ENCODE measurements at regions not wholly inside any gene's neighbourhood (a gene's known extent, or its start where the extent isn't known, plus 50 kb on each side); places are given as distances from the start of the nearest gene placed in this dataset.

DNA sequence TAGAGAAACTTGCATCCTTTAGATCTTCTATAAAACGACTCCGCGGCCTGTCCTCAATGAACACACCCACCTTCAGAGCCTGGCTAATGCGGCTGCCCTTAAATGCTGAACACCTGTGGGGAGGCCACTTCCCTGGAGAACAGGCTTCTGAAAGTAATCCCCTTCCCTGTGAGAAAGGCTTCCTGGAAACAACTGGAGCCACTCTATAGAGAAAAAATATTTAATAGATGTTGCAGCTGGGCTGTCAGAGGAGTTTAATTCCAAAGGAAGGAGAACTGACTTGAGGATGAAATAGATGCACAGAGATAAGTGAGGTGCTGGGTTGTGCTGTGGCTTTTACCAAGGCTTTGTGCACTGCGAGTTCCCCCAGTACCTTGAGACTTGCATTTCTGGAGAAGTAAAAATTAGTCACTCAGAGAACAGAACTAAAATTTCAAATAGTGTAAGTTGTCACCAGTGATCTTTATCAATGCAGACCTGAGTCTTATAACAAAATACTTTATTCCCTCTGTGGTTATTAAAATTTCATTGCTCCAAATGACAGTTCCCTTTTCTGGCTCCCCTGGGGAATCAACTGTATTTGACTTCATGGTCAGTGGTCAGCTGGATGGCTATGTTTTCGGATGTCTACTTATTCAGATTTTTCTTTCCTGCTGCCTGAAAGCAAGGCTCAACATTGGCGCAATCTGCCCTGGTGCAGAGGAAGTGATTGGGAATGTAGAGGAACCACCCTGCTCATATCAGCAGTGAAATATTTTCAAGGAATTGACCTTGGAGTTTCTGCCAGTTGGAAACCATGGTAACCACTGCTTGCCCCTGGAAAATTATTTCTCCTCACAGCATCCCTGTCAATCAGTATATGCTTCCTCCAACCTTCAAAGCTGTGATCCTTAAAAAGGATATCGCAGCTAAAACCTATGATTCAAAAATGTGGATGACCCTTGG lies 238.8 kb downstream of the SMARCA2 start:
- TF ChIP-seq, protein P1, sequence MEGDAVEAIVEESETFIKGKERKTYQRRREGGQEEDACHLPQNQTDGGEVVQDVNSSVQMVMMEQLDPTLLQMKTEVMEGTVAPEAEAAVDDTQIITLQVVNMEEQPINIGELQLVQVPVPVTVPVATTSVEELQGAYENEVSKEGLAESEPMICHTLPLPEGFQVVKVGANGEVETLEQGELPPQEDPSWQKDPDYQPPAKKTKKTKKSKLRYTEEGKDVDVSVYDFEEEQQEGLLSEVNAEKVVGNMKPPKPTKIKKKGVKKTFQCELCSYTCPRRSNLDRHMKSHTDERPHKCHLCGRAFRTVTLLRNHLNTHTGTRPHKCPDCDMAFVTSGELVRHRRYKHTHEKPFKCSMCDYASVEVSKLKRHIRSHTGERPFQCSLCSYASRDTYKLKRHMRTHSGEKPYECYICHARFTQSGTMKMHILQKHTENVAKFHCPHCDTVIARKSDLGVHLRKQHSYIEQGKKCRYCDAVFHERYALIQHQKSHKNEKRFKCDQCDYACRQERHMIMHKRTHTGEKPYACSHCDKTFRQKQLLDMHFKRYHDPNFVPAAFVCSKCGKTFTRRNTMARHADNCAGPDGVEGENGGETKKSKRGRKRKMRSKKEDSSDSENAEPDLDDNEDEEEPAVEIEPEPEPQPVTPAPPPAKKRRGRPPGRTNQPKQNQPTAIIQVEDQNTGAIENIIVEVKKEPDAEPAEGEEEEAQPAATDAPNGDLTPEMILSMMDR (IDR thresholded peaks at IDR 0.05) = no peak
- H3K4me3 Mint-ChIP-seq = no peak overlapping the region
- H3K36me3 Mint-ChIP-seq (ENCODE audit: low read depth) = no peaks in the 10 kb centered on the region
- H3K4me1 Mint-ChIP-seq (ENCODE audit: low read depth) = no peaks in the 10 kb centered on the region
- CTCF ChIA-PET = no interaction called here
- Histone ChIP-seq H3K4me3 (ENCODE audit: low read length) (no peak overlapping the region), H3K36me3 (ENCODE audit: insufficient read depth, low read length) (no peaks in the 10 kb centered on the region), H3K27ac (ENCODE audit: low read depth in 1 of 2, low read length in 2 of 2) (no peak overlapping the region), H3K27me3 (ENCODE audit: control insufficient read depth in 1 of 2, insufficient read depth in 2 of 2, low read length in 2 of 2) (no peaks in the 10 kb centered on the region), H3K4me1 (ENCODE audit: insufficient read depth, low read length) (no peaks in the 10 kb centered on the region), H3K9me3 (ENCODE audit: control insufficient read depth in 1 of 2, insufficient read depth in 1 of 2, low read length in 2 of 2) (no peaks in the 10 kb centered on the region)
- H3K27ac Mint-ChIP-seq = no peak overlapping the region
- intact Hi-C loops (cut with DNase I, micrococcal nuclease) = no loop called here
- DNase-seq (no peak), ATAC-seq (ENCODE audit: poor library complexity) (no peak)
- POLR2A ChIA-PET = no interaction called here
- no peaks in the 10 kb centered on the region for H3K9me3 Mint-ChIP-seq
- H3K27me3 Mint-ChIP-seq = peaks cover 24% of the 10 kb centered on the region

DNA sequence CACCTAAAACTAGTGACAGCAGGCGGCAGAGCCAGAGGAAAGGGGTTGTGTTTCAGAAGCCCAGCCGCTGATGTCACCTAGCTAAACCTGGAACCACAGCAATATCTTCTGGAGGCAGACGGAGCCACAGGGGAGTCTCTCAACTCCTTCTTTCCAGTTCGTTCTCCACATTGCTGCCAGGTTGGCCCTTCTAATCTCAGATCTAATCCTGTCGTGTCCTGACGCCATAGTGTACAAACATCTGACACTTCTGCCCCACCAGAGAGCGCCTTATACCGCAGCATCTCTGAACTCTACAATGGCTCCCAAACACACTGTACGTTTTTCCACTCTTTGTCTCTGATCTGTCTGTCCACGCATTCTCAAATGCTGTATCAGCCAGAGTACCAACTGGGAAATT lies 240.0 kb downstream of the SMARCA2 start:
- no peaks in the 10 kb centered on the region for H3K9me3 ChIP-seq (ENCODE audit: control insufficient read depth in 1 of 2, insufficient read depth in 1 of 2, low read length in 2 of 2)
- TF ChIP-seq, protein P1 (IDR thresholded peaks at IDR 0.05) = no peak
- Mint-ChIP-seq H3K4me3 (no peak overlapping the region), H3K4me1 (ENCODE audit: low read depth) (no peaks in the 10 kb centered on the region), H3K9me3 (no peaks in the 10 kb centered on the region), H3K27me3 (peaks cover 20% of the 10 kb centered on the region), H3K27ac (no peak overlapping the region), H3K36me3 (ENCODE audit: low read depth) (no peaks in the 10 kb centered on the region)
- DNase-seq (no peak), ATAC-seq (ENCODE audit: poor library complexity) (no peak)
- no peak overlapping the region for H3K4me3 ChIP-seq (ENCODE audit: low read length)
- H3K27me3 ChIP-seq (ENCODE audit: control insufficient read depth in 1 of 2, insufficient read depth in 2 of 2, low read length in 2 of 2) = peaks cover 0 to under 1% of the 10 kb centered on the region in 2 experiments
- no peaks in the 10 kb centered on the region for H3K4me1 ChIP-seq (ENCODE audit: insufficient read depth, low read length)
- no peaks in the 10 kb centered on the region for H3K36me3 ChIP-seq (ENCODE audit: insufficient read depth, low read length)
- H3K27ac ChIP-seq (ENCODE audit: low read depth in 1 of 2, low read length in 2 of 2) = no peak overlapping the region
- ChIA-PET POLR2A (no interaction called here), CTCF (no interaction called here)
- intact Hi-C loops (cut with DNase I, micrococcal nuclease) = no loop called here

DNA sequence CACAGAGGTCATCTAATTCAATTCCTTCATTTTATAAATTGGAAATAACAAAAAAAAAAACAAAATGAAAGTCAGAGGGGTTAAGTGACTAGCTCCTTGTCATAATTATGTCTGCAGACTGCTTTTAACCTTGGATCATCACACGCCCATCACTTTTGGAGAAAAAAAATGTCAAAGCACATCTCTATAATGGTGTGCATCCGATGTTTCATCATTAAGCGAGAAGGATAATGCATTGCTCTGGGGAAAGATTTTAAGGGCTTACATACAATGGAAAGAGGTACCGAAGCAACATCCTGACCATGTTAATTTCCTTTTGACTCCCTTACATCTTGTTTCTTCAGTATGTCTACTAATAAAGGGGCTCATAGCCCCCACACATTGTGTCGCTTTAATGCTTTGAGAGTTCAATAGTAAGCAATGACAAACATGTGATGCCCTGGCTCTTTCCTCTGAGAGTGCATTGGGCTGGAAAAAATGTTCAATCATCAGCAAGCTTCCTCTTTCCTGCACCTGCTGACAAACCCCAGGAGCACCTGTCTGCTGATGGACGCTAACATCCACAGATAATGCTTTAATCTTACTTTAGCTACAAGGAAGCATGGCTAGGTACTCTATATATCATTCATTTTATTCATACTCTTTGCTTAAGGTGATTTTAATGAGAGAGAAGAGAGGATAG lies 242.2 kb downstream of the SMARCA2 start:
- TF ChIP-seq, protein P1 (IDR thresholded peaks at IDR 0.05) = no peak
- intact Hi-C loops (cut with DNase I, micrococcal nuclease) = no loop called here
- H3K4me1 Mint-ChIP-seq (ENCODE audit: low read depth) = no peaks in the 10 kb centered on the region
- peaks cover 0 to 4% of the 10 kb centered on the region in 2 experiments for H3K27me3 ChIP-seq (ENCODE audit: control insufficient read depth in 1 of 2, insufficient read depth in 2 of 2, low read length in 2 of 2)
- ChIA-PET POLR2A (no interaction called here), CTCF (no interaction called here)
- H3K36me3 Mint-ChIP-seq (ENCODE audit: low read depth) = no peaks in the 10 kb centered on the region
- H3K36me3 ChIP-seq (ENCODE audit: insufficient read depth, low read length) = no peaks in the 10 kb centered on the region
- no peak overlapping the region for H3K27ac Mint-ChIP-seq
- no peak overlapping the region for H3K4me3 Mint-ChIP-seq
- no peak overlapping the region for H3K27ac ChIP-seq (ENCODE audit: low read depth in 1 of 2, low read length in 2 of 2)
- no peaks in the 10 kb centered on the region for H3K4me1 ChIP-seq (ENCODE audit: insufficient read depth, low read length)
- H3K27me3 Mint-ChIP-seq = peaks cover 18% of the 10 kb centered on the region
- H3K4me3 ChIP-seq (ENCODE audit: low read length) = no peak overlapping the region
- ATAC-seq (ENCODE audit: poor library complexity) (no peak), DNase-seq (no peak)
- no peaks in the 10 kb centered on the region for H3K9me3 Mint-ChIP-seq
- no peaks in the 10 kb centered on the region for H3K9me3 ChIP-seq (ENCODE audit: control insufficient read depth in 1 of 2, insufficient read depth in 1 of 2, low read length in 2 of 2)

Data from CD4-positive, alpha-beta T cell (primary cell).